NCI-H128 (cell line): ENCODE measurements at regions not wholly inside any gene's neighbourhood (a gene's known extent, or its start where the extent isn't known, plus 50 kb on each side); places are given as distances from the start of the nearest gene placed in this dataset.
"Not testable (repeated sequence)": the region's sequence is repeated elsewhere in the genome, so short reads cannot be mapped to it uniquely, and the experiment has no call there.

Source experiments
- DNase-seq: peaks from one replicate; lab custom pipeline; 2025; ENCODE audit not compliant: unreplicated experiment; lab: John Stamatoyannopoulos, UW

GRCh38 chr14:101254805-101255764, 306.2 kb upstream of the DIO3 start:
- no peak for DNase-seq

GRCh38 chr14:101255765-101256125, 305.6 kb upstream of the DIO3 start:
- DNase-seq: no peak

GRCh38 chr14:101256266-101256665, 305.0 kb upstream of the DIO3 start:
- DNase-seq: no peak

GRCh38 chr14:101257551-101257950, 303.7 kb upstream of the DIO3 start:
- DNase-seq: no peak

GRCh38 chr14:101259748-101260147, 301.5 kb upstream of the DIO3 start:
- no peak for DNase-seq

GRCh38 chr14:101266441-101266840, 294.9 kb upstream of the DIO3 start:
- DNase-seq: not testable (repeated sequence)

GRCh38 chr14:101273091-101273490, 288.2 kb upstream of the DIO3 start:
- no peak for DNase-seq

GRCh38 chr14:101276309-101277091, 284.8 kb upstream of the DIO3 start:
- DNase-seq: no peak

GRCh38 chr14:101282418-101282817, 278.9 kb upstream of the DIO3 start:
- DNase-seq: no peak

GRCh38 chr14:101284711-101285110, 276.6 kb upstream of the DIO3 start:
- DNase-seq: no peak

- no peak for DNase-seq
These were observed 274.9 kb upstream of the DIO3 start for GRCh38 chr14:101286271-101287018.

GRCh38 chr14:101288436-101289229, 272.7 kb upstream of the DIO3 start:
- no peak for DNase-seq

- no peak for DNase-seq
These were observed 272.0 kb upstream of the DIO3 start for GRCh38 chr14:101289230-101289690.

- DNase-seq: no peak
These were observed 271.4 kb upstream of the DIO3 start for GRCh38 chr14:101289911-101290310.

GRCh38 chr14:101290611-101291010, 270.7 kb upstream of the DIO3 start:
- DNase-seq: no peak

- DNase-seq: no peak
These were observed 269.9 kb upstream of the DIO3 start for GRCh38 chr14:101291390-101291789.

- DNase-seq: no peak
These were observed 268.8 kb upstream of the DIO3 start for GRCh38 chr14:101292448-101292847.

GRCh38 chr14:101293605-101294004, 267.7 kb upstream of the DIO3 start:
- no peak for DNase-seq

- no peak for DNase-seq
These were observed 267.2 kb upstream of the DIO3 start for GRCh38 chr14:101294136-101294535.

GRCh38 chr14:101299781-101300180, 261.5 kb upstream of the DIO3 start:
- DNase-seq: not testable (repeated sequence)
